ENCODE measurements at regions not wholly inside any gene's neighbourhood (a gene's known extent, or its start where the extent isn't known, plus 50 kb on each side); places are given as distances from the start of the nearest gene placed in this dataset.

DNA sequence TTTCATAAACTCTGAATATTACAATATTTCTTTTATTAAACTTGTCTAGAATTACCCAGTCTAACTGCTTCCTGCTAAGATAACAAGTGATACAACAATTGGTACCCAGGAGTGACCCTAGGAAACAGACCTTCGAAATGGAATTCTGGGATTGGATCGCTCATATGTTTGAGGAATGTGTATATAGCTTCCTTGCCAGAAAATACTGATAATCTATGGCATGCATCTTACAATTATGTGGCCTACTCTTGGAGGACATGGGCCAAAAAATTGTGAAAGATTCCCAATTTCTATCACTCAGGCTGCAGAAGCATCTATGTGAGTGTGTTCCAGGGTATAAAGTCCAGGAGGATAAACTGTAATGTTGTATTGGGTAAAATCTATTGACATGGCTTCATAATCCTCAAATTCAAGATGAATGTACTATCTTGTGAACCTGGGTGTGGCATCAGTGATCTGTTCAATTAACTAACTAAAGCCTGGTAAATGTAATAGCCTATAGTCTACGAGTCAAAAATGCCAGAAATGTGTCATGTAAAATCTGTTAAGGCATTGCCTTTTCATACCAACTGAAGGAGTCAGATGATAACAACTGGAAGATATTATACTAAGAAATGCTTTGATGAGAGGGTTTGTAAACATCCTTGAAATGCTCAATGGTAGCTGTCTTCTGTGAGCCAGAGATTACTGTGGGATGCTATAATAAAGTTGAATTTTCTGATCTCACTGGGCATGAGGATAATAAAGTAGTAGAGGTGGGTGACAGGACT, 1499.3 kb downstream of the PCDH7 start:
- no peak for TF ChIP-seq POLR2A (IDR thresholded peaks at IDR 0.05; ENCODE audit: low read depth)
- TF ChIP-seq, protein P1, sequence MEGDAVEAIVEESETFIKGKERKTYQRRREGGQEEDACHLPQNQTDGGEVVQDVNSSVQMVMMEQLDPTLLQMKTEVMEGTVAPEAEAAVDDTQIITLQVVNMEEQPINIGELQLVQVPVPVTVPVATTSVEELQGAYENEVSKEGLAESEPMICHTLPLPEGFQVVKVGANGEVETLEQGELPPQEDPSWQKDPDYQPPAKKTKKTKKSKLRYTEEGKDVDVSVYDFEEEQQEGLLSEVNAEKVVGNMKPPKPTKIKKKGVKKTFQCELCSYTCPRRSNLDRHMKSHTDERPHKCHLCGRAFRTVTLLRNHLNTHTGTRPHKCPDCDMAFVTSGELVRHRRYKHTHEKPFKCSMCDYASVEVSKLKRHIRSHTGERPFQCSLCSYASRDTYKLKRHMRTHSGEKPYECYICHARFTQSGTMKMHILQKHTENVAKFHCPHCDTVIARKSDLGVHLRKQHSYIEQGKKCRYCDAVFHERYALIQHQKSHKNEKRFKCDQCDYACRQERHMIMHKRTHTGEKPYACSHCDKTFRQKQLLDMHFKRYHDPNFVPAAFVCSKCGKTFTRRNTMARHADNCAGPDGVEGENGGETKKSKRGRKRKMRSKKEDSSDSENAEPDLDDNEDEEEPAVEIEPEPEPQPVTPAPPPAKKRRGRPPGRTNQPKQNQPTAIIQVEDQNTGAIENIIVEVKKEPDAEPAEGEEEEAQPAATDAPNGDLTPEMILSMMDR (IDR thresholded peaks at IDR 0.05): no peak
- no peak for TF ChIP-seq POLR2AphosphoS5 (IDR thresholded peaks at IDR 0.05)
